SK-N-SH (cell line): ENCODE measurements at regions not wholly inside any gene's neighbourhood (a gene's known extent, or its start where the extent isn't known, plus 50 kb on each side); places are given as distances from the start of the nearest gene placed in this dataset.

ENCODE experiments used
- CTCF ChIP-seq: fragments of 200-600 bp; sonication (generic); IDR thresholded peaks from 2 replicates; pipeline ENCODE4 v1.6.1; 2017; ENCODE audit warnings: antibody characterized with exemption, mild to moderate bottlenecking, moderate library complexity
- EP300 ChIP-seq, 2 experiments: IDR thresholded peaks; 2 replicates each; pipeline versions ENCODE4 v1.4.0 to v1.6.1; 2012; ENCODE audit warnings: borderline replicate concordance in 1 of 2, low read depth in 1 of 2, low read length in 1 of 2
- EZH2phosphoT487 ChIP-seq: fragments of 200-600 bp; sonication (generic); IDR thresholded peaks from 2 replicates; pipeline ENCODE4 v1.6.1; 2017; ENCODE audit warnings: low read depth, mixed run types, mild to moderate bottlenecking, antibody characterized with exemption, moderate library complexity, borderline replicate concordance
- FOXJ3 ChIP-seq: sonication (generic); formaldehyde crosslinking; IDR thresholded peaks from 2 replicates; pipeline ENCODE4 v1.5.1; 2020; ENCODE audit warnings: mild to moderate bottlenecking, missing genetic modification reagents
- IRF3 ChIP-seq: fragments of 150-350 bp; IDR thresholded peaks from 2 replicates; pipeline ENCODE4 v1.6.1; 2016; ENCODE audit warnings: mild to moderate bottlenecking, low read depth, low read length
- JUND ChIP-seq: IDR thresholded peaks from 2 replicates; pipeline ENCODE4 v1.4.0; 2012
- MAX ChIP-seq: IDR thresholded peaks from 2 replicates; pipeline ENCODE4 v1.4.0; 2012; ENCODE audit warnings: low read depth
- POLR2AphosphoS5 ChIP-seq: IDR thresholded peaks from 2 replicates; pipeline ENCODE4 v1.6.1; 2012; ENCODE audit warnings: low read depth, low read length
- TAF1 ChIP-seq: IDR thresholded peaks from 2 replicates; pipeline ENCODE4 v1.6.1; 2012; ENCODE audit warnings: low read depth, mild to moderate bottlenecking, low read length, moderate library complexity, borderline replicate concordance
- TCF12 ChIP-seq: IDR thresholded peaks from 2 replicates; pipeline ENCODE4 v1.4.0; 2012

GRCh38 chr10:83678850-83679249, 460.5 kb upstream of the GHITM start:
- TF ChIP-seq POLR2AphosphoS5 (no peak), CTCF (no peak), JUND (no peak), FOXJ3 (CRISPR knock-in tag) (no peak), TAF1 (no peak), EP300 (IDR thresholded peaks at IDR 0.05; ENCODE audit: borderline replicate concordance in 1 of 2, low read depth in 1 of 2, low read length in 1 of 2) (no peak), TCF12 (no peak), MAX (no peak), IRF3 (no peak), EZH2phosphoT487 (no peak)
